GM12878 (cell line): ENCODE measurements at regions not wholly inside any gene's neighbourhood (a gene's known extent, or its start where the extent isn't known, plus 50 kb on each side); places are given as distances from the start of the nearest gene placed in this dataset.

Experiments
- BHLHE40 ChIP-seq, 2 experiments: fragments of 450-650 bp in 1 of 2; IDR thresholded peaks; 2 replicates each; pipeline ENCODE4 v1.6.1; 2011 to 2017; ENCODE audit warnings: low read depth in 2 of 2, borderline replicate concordance in 1 of 2, improper control_type of control experiment in 1 of 2, low read length in 1 of 2, mild to moderate bottlenecking in 1 of 2
- CBFB ChIP-seq: IDR thresholded peaks from 2 replicates; pipeline ENCODE4 v1.6.1; 2016; ENCODE audit warnings: antibody characterized with exemption, low read depth
- EP300 ChIP-seq, 2 experiments: fragments of 150-350 bp in 1 of 2; IDR thresholded peaks; 2 replicates each; pipeline ENCODE4 v1.6.1; 2011 to 2012; ENCODE audit warnings: low read depth in 2 of 2, low read length in 2 of 2, borderline replicate concordance in 1 of 2, improper control_type of control experiment in 1 of 2, inconsistent platforms in 1 of 2; ENCODE audit not compliant: control insufficient read depth in 1 of 2
- EZH2 ChIP-seq: IDR thresholded peaks from 2 replicates; pipeline ENCODE4 v1.6.1; 2012; ENCODE audit warnings: low read depth, mild to moderate bottlenecking, control low read depth, inconsistent platforms, low read length, borderline replicate concordance; ENCODE audit not compliant: control insufficient read depth
- FOXM1 ChIP-seq: IDR thresholded peaks from 2 replicates; pipeline ENCODE4 v1.6.1; 2012; ENCODE audit warnings: low read depth, mild to moderate bottlenecking, inconsistent platforms, low read length, moderate library complexity
- NFIC ChIP-seq: IDR thresholded peaks from 2 replicates; pipeline ENCODE4 v1.6.1; 2012; ENCODE audit warnings: low read depth, mild to moderate bottlenecking, inconsistent platforms, low read length, moderate library complexity
- NR2F1 ChIP-seq: fragments of 450-650 bp; conservative IDR thresholded peaks from 2 replicates; pipeline ENCODE4 v1.6.1; 2017; ENCODE audit warnings: mild to moderate bottlenecking
- POLR2A ChIP-seq: IDR thresholded peaks from 2 replicates; pipeline ENCODE4 v1.6.1; 2011; ENCODE audit warnings: low read depth, mild to moderate bottlenecking, low read length
- POLR2AphosphoS5 ChIP-seq: IDR thresholded peaks from 2 replicates; pipeline ENCODE4 v1.6.1; 2011; ENCODE audit warnings: mild to moderate bottlenecking, low read length, inconsistent platforms
- RBBP5 ChIP-seq: fragments of 200-600 bp; sonication (generic); conservative IDR thresholded peaks from 2 replicates; pipeline ENCODE4 v1.6.1; 2016
- TBL1XR1 ChIP-seq: IDR thresholded peaks from 2 replicates; pipeline ENCODE4 v1.6.1; 2012; ENCODE audit warnings: low read depth, low read length, improper control_type of control experiment
- YY1 ChIP-seq: IDR thresholded peaks from 2 replicates; pipeline ENCODE4 v1.6.1; 2011; ENCODE audit warnings: low read depth, mild to moderate bottlenecking, low read length
- ZSCAN29 ChIP-seq: fragments of 450-650 bp; IDR thresholded peaks from 2 replicates; pipeline ENCODE4 v1.6.1; 2017; ENCODE audit warnings: mild to moderate bottlenecking, moderate library complexity
- TF ChIP-seq, protein P1 (sequence below), 3 experiments: IDR thresholded peaks in 2 of 3; conservative IDR thresholded peaks in 1 of 3; 2 replicates each; pipeline ENCODE4 v1.5.1; 2011; ENCODE audit warnings: low read depth in 3 of 3, low read length in 3 of 3, mild to moderate bottlenecking in 3 of 3, control low read depth in 2 of 3, moderate library complexity in 2 of 3, inconsistent platforms in 1 of 3, mixed read lengths in 1 of 3; ENCODE audit not compliant: control insufficient read depth in 2 of 3, insufficient read depth in 1 of 3; ENCODE audit errors: extremely low read depth in 1 of 3

DNA sequence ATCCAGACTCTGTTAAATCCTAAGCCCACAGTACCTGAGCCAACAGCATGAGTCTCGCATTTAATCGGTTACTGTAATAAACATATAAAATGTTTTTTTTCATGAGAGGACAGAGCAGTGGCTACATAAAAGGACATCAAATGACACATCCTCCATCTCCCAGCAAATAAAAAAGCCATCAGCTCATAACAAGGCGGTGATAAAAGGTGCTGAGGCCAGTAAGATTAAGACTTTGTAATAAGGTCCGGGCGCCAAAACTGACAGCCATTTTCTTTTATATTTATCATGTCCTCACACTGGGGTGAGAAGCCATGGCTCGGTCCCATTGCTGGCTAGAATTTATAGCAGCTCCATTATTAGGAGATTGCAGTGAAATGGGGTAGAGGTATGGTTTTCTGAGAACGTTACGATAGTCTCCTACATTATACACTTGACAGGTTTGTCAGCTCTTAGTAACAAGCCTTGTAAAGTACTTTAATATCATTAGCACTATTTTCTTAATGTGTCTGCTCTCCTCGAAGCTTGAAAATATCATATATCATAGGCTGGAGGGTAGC lies 977.8 kb upstream of the NR2F2 start:
- TF ChIP-seq CBFB (no peak), POLR2A (no peak), NFIC (no peak), POLR2AphosphoS5 (no peak), FOXM1 (no peak), EZH2 (no peak), BHLHE40 (IDR thresholded peaks at IDR 0.05; ENCODE audit: borderline replicate concordance in 1 of 2, low read depth in 2 of 2, low read length in 1 of 2) (no peak), EP300 (IDR thresholded peaks at IDR 0.05; ENCODE audit: borderline replicate concordance in 1 of 2, control insufficient read depth in 1 of 2, low read depth in 2 of 2, low read length in 2 of 2) (no peak), TBL1XR1 (no peak), ZSCAN29 (no peak), NR2F1 (no peak), YY1 (no peak), RBBP5 (no peak)
- TF ChIP-seq, protein P1, sequence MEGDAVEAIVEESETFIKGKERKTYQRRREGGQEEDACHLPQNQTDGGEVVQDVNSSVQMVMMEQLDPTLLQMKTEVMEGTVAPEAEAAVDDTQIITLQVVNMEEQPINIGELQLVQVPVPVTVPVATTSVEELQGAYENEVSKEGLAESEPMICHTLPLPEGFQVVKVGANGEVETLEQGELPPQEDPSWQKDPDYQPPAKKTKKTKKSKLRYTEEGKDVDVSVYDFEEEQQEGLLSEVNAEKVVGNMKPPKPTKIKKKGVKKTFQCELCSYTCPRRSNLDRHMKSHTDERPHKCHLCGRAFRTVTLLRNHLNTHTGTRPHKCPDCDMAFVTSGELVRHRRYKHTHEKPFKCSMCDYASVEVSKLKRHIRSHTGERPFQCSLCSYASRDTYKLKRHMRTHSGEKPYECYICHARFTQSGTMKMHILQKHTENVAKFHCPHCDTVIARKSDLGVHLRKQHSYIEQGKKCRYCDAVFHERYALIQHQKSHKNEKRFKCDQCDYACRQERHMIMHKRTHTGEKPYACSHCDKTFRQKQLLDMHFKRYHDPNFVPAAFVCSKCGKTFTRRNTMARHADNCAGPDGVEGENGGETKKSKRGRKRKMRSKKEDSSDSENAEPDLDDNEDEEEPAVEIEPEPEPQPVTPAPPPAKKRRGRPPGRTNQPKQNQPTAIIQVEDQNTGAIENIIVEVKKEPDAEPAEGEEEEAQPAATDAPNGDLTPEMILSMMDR (IDR thresholded peaks at IDR 0.05 in 2 of 3, conservative IDR thresholded peaks at IDR 0.05 in 1 of 3; ENCODE audit: control insufficient read depth in 2 of 3, extremely low read depth in 1 of 3, insufficient read depth in 1 of 3, low read depth in 3 of 3, low read length in 3 of 3), result no peak
